ENCODE measurements at regions not wholly inside any gene's neighbourhood (a gene's known extent, or its start where the extent isn't known, plus 50 kb on each side); places are given as distances from the start of the nearest gene placed in this dataset.

- DNase-seq (ENCODE audit: low spot score): peak; percentile 99
Observed at GRCh38 chr5:139733698-139734538, 61.7 kb upstream of the PSD2 start.

GRCh38 chr5:139734539-139734916, 61.1 kb upstream of the PSD2 start:
- DNase-seq (ENCODE audit: low spot score): no peak

GRCh38 chr5:139738193-139739149, 57.1 kb upstream of the PSD2 start:
- DNase-seq (ENCODE audit: low spot score): peak; percentile 66

- DNase-seq (ENCODE audit: low spot score): no peak
Observed at GRCh38 chr5:139739150-139739974, 56.2 kb upstream of the PSD2 start.

- no peak for DNase-seq (ENCODE audit: low spot score)
Observed at GRCh38 chr5:139740138-139740991, 55.2 kb upstream of the PSD2 start.

GRCh38 chr5:139740992-139741672, 54.5 kb upstream of the PSD2 start:
- no peak for DNase-seq (ENCODE audit: low spot score)

GRCh38 chr5:139741823-139742172, 53.8 kb upstream of the PSD2 start:
- no peak for DNase-seq (ENCODE audit: low spot score)

- no peak for DNase-seq (ENCODE audit: low spot score)
Observed at GRCh38 chr5:139742173-139742903, 53.3 kb upstream of the PSD2 start.

GRCh38 chr5:139743001-139743771, 52.4 kb upstream of the PSD2 start:
- DNase-seq (ENCODE audit: low spot score): no peak

GRCh38 chr5:139743804-139744203, 51.8 kb upstream of the PSD2 start:
- DNase-seq (ENCODE audit: low spot score): no peak

GRCh38 chr5:139744471-139745131, 51.0 kb upstream of the PSD2 start:
- DNase-seq (ENCODE audit: low spot score): no peak

GRCh38 chr5:139745132-139745799, 50.3 kb upstream of the PSD2 start:
- peak; percentile 58 for DNase-seq (ENCODE audit: low spot score)

- DNase-seq (ENCODE audit: low spot score): peak; percentile 86
Observed at GRCh38 chr5:139745800-139746690, 49.6 kb upstream of the PSD2 start.

All from pons (tissue), 1 donor.